ENCODE measurements at regions not wholly inside any gene's neighbourhood (a gene's known extent, or its start where the extent isn't known, plus 50 kb on each side); places are given as distances from the start of the nearest gene placed in this dataset.

DNA sequence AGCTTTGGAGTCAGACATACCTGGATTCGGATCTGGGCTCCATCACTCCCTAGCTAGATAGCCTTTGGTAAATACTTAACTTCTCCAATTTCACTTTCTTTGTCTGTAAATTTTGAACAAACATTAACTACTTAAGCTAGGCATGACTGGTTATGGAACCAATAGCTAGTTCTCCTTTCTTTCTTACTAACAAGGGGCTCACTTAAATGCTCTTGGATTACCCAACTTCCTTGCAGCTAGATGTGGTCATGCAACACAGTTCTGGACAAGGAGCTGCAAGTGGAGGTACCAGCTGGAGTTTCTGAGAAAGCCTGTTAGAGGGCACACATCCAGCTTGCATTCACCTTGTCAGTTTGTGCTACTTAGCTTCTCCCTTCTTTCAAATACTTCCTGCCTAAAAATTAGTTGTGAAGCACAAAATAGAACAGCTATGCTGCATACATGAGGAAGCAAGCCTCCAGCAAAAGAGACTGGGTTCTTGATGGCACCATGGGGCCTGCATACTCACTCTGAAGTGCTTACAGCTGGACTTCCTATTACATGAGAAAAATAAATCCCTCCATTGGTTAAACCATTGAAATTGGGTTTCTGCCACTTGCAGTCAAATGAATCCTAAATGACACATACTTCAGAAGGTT is 210.1 kb upstream of the EEA1 start:
- TF ChIP-seq CTCF (IDR thresholded peaks at IDR 0.05) (no peak), POLR2A (IDR thresholded peaks at IDR 0.05) (no peak), POLR2AphosphoS5 (IDR thresholded peaks at IDR 0.05) (no peak)
